DND-41 (cell line): ENCODE measurements at regions not wholly inside any gene's neighbourhood (a gene's known extent, or its start where the extent isn't known, plus 50 kb on each side); places are given as distances from the start of the nearest gene placed in this dataset.

Source experiments
- ATAC-seq: fragments of 200-7000 bp; cut with Tn5 transposase; 3 replicates; pipeline ENCODE4 v1.9.1; 2021; ENCODE audit warnings: low read depth; ENCODE audit not compliant: insufficient read depth
- DNase-seq: peaks from one replicate; pipeline ENCODE4 v3.0.0-alpha.2; 2020
- H2AFZ ChIP-seq: 2 replicates; pipeline ENCODE4 v1.6.0; 2012; ENCODE audit warnings: low read depth, low read length
- H3K27ac ChIP-seq: 2 replicates; pipeline ENCODE4 v1.5.1; 2012; ENCODE audit warnings: low read length, inconsistent platforms
- H3K27me3 ChIP-seq: fragments of 200-600 bp; sonication (generic); 2 replicates; pipeline ENCODE4 v1.6.0; 2012; ENCODE audit warnings: low read length, mild to moderate bottlenecking, inconsistent platforms; ENCODE audit not compliant: insufficient read depth, poor library complexity
- H3K36me3 ChIP-seq: 2 replicates; pipeline ENCODE4 v1.5.1; 2012; ENCODE audit warnings: low read length, inconsistent platforms; ENCODE audit not compliant: insufficient read depth
- H3K4me1 ChIP-seq: 2 replicates; pipeline ENCODE4 v1.5.1; 2012; ENCODE audit warnings: mild to moderate bottlenecking, low read length; ENCODE audit not compliant: insufficient read depth
- H3K4me2 ChIP-seq: 2 replicates; pipeline ENCODE4 v1.6.0; 2012; ENCODE audit warnings: mild to moderate bottlenecking, moderate library complexity, low read length, inconsistent platforms; ENCODE audit not compliant: insufficient read depth
- H3K4me3 ChIP-seq, 2 experiments: fragments of 200-600 bp in 1 of 2; shearing (Covaris generic) in 1 of 2; 2 replicates each; pipeline ENCODE4 v1.5.1; 2012 to 2016; ENCODE audit warnings: inconsistent platforms in 2 of 2, low read length in 2 of 2, mild to moderate bottlenecking in 2 of 2, low read depth in 1 of 2, moderate library complexity in 1 of 2
- H3K79me2 ChIP-seq: 2 replicates; pipeline ENCODE4 v1.6.0; 2012; ENCODE audit warnings: low read length, inconsistent platforms; ENCODE audit not compliant: insufficient read depth
- H3K9ac ChIP-seq: 2 replicates; pipeline ENCODE4 v1.6.0; 2012; ENCODE audit warnings: low read depth, mild to moderate bottlenecking, inconsistent platforms, low read length, moderate library complexity
- H3K9me3 ChIP-seq: 2 replicates; pipeline ENCODE4 v1.5.1; 2012; ENCODE audit warnings: low read length, moderate library complexity, mild to moderate bottlenecking, inconsistent platforms; ENCODE audit not compliant: insufficient read depth, severe bottlenecking
- H4K20me1 ChIP-seq: 2 replicates; pipeline ENCODE4 v1.6.0; 2012; ENCODE audit warnings: low read length; ENCODE audit not compliant: insufficient read depth
- CTCF ChIP-seq: IDR thresholded peaks from 2 replicates; pipeline ENCODE4 v1.5.1; 2012; ENCODE audit warnings: borderline replicate concordance, low read length, moderate library complexity, mild to moderate bottlenecking; ENCODE audit not compliant: poor library complexity, severe bottlenecking; ENCODE audit errors: extremely low read depth
- EZH2 ChIP-seq: IDR thresholded peaks from 3 replicates; pipeline ENCODE4 v1.6.1; 2012; ENCODE audit warnings: borderline replicate concordance, low read depth, mild to moderate bottlenecking, moderate library complexity, low read length, inconsistent platforms; ENCODE audit not compliant: severe bottlenecking

GRCh38 chr16:59242556-59242955, 508.4 kb upstream of the GOT2 start:
- TF ChIP-seq EZH2, result no peak
- no peak for TF ChIP-seq CTCF
- H3K27me3 ChIP-seq, result no peaks in the 10 kb centered on the region
- H3K4me2 ChIP-seq, result no peak overlapping the region
- no peak overlapping the region for H3K9ac ChIP-seq
- ATAC-seq, result no peak
- no peaks in the 10 kb centered on the region for H3K79me2 ChIP-seq
- H3K4me1 ChIP-seq, result no peaks in the 10 kb centered on the region
- DNase-seq, result no peak
- H3K4me3 ChIP-seq, result no peak overlapping the region
- H3K9me3 ChIP-seq, result no peaks in the 10 kb centered on the region
- no peak overlapping the region for H3K27ac ChIP-seq
- no peaks in the 10 kb centered on the region for H3K36me3 ChIP-seq
- H4K20me1 ChIP-seq, result no peaks in the 10 kb centered on the region
- H2AFZ ChIP-seq, result no peak overlapping the region

- Histone ChIP-seq H3K9ac (no peak overlapping the region), H3K36me3 (no peaks in the 10 kb centered on the region), H3K79me2 (no peaks in the 10 kb centered on the region), H3K4me1 (no peaks in the 10 kb centered on the region), H2AFZ (no peak overlapping the region), H3K27me3 (no peaks in the 10 kb centered on the region), H3K9me3 (no peaks in the 10 kb centered on the region), H3K27ac (no peak overlapping the region), H3K4me2 (no peak overlapping the region), H4K20me1 (no peaks in the 10 kb centered on the region), H3K4me3 (no peak overlapping the region)
- TF ChIP-seq EZH2 (no peak), CTCF (no peak)
- ATAC-seq (no peak), DNase-seq (no peak)
Observed at GRCh38 chr16:59238246-59238645, 504.1 kb upstream of the GOT2 start.

- Histone ChIP-seq H3K4me3 (no peak overlapping the region), H3K9me3 (no peaks in the 10 kb centered on the region), H3K4me2 (no peak overlapping the region), H3K27me3 (no peaks in the 10 kb centered on the region), H2AFZ (no peak overlapping the region), H3K79me2 (no peaks in the 10 kb centered on the region), H3K9ac (no peak overlapping the region), H3K27ac (no peak overlapping the region), H3K4me1 (no peaks in the 10 kb centered on the region), H3K36me3 (no peaks in the 10 kb centered on the region), H4K20me1 (no peaks in the 10 kb centered on the region)
- DNase-seq, result no peak
- ATAC-seq, result no peak
- no peak for TF ChIP-seq EZH2
- TF ChIP-seq CTCF, result no peak
Observed at GRCh38 chr16:59236804-59237458, 502.8 kb upstream of the GOT2 start.
